GM18907 (cell line): ENCODE measurements at regions not wholly inside any gene's neighbourhood (a gene's known extent, or its start where the extent isn't known, plus 50 kb on each side); places are given as distances from the start of the nearest gene placed in this dataset.

Source experiments
- ATAC-seq: cut with Tn5 transposase; IDR thresholded peaks from one replicate; pipeline ENCODE4 v1.9.1; 2021; ENCODE audit warnings: mild to moderate bottlenecking, moderate library complexity; ENCODE audit not compliant: unreplicated experiment

GRCh38 chr14:55734731-55735130 is 154.7 kb downstream of the KTN1 start:
- ATAC-seq, result no peak

- ATAC-seq, result no peak
Measured at GRCh38 chr14:55739967-55740648, 160.1 kb downstream of the KTN1 start.

GRCh38 chr14:55740649-55740989 is 160.6 kb downstream of the KTN1 start:
- ATAC-seq, result no peak

- ATAC-seq, result no peak
Measured at GRCh38 chr14:55741240-55741639, 161.2 kb downstream of the KTN1 start.

GRCh38 chr14:55743551-55743950 is 163.5 kb downstream of the KTN1 start:
- ATAC-seq, result no peak

- no peak for ATAC-seq
Measured at GRCh38 chr14:55744321-55744720, 164.3 kb downstream of the KTN1 start.

GRCh38 chr14:55745906-55746305 is 165.9 kb downstream of the KTN1 start:
- ATAC-seq, result no peak

- ATAC-seq, result no peak
Measured at GRCh38 chr14:55746558-55746957, 166.6 kb downstream of the KTN1 start.

GRCh38 chr14:55747186-55747585 is 167.2 kb downstream of the KTN1 start:
- no peak for ATAC-seq

GRCh38 chr14:55749201-55749812 is 169.3 kb downstream of the KTN1 start:
- no peak for ATAC-seq

- ATAC-seq, result no peak
Measured at GRCh38 chr14:55749946-55750345, 169.9 kb downstream of the KTN1 start.

- no peak for ATAC-seq
Measured at GRCh38 chr14:55752580-55753390, 172.8 kb downstream of the KTN1 start.

GRCh38 chr14:55754471-55754870 is 174.5 kb downstream of the KTN1 start:
- no peak for ATAC-seq

GRCh38 chr14:55754871-55755270 is 174.9 kb downstream of the KTN1 start:
- ATAC-seq, result no peak

- ATAC-seq, result no peak
Measured at GRCh38 chr14:55756078-55756477, 176.1 kb downstream of the KTN1 start.

GRCh38 chr14:55756557-55756956 is 176.6 kb downstream of the KTN1 start:
- ATAC-seq, result no peak

- no peak for ATAC-seq
Measured at GRCh38 chr14:55758796-55759195, 178.8 kb downstream of the KTN1 start.

GRCh38 chr14:55760789-55761566 is 181.0 kb downstream of the KTN1 start:
- no peak for ATAC-seq

- ATAC-seq, result no peak
Measured at GRCh38 chr14:55761651-55762050, 181.6 kb downstream of the KTN1 start.

GRCh38 chr14:55762595-55763232 is 182.7 kb downstream of the KTN1 start:
- peak; percentile 62 for ATAC-seq

GRCh38 chr14:55764784-55765183 is 184.8 kb downstream of the KTN1 start:
- no peak for ATAC-seq
